ENCODE measurements at regions not wholly inside any gene's neighbourhood (a gene's known extent, or its start where the extent isn't known, plus 50 kb on each side); places are given as distances from the start of the nearest gene placed in this dataset.

- TF ChIP-seq CTCF (IDR thresholded peaks at IDR 0.05) (no peak), POLR2A (IDR thresholded peaks at IDR 0.05) (no peak)
Measured at GRCh38 chr1:81007024-81007423, 793.7 kb upstream of the ADGRL2 start.

All from right lobe of liver (tissue), 4 donors.